ACHN (cell line): ENCODE measurements at regions not wholly inside any gene's neighbourhood (a gene's known extent, or its start where the extent isn't known, plus 50 kb on each side); places are given as distances from the start of the nearest gene placed in this dataset.

Source experiments
- DNase-seq: peaks from one replicate; pipeline ENCODE4 v3.0.0-alpha.2; 2015
- in situ Hi-C: cut with HindIII; loops from 2 replicates; pipeline ENCODE4 v1.10.0; 2017; ENCODE audit warnings: low sequenced_read_pairs, low pct_ligation_motif_present, low pct_unique_long_range_greater_than_20kb

DNA sequence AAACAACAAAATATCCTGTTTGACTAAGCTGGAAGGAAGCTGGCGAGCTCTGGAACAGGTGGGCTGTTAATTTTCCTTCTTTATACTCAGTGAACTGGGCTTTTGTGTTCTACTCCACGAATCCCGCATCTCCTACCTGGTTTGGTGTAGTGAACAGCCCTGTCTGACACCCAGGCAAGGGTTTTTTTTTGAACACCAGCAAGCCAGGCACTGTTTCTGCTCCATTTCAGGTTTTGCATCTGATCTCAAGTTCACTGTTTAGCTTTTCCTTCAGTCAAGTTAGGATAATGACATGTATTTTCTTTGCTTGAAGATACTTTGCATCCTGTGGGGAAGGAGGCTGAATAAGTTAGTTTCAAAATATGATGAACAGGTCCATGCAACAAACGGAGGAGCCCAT, 204.5 kb downstream of the SEMA6A start:
- in situ Hi-C loops: no loop called here
- DNase-seq: no peak

DNA sequence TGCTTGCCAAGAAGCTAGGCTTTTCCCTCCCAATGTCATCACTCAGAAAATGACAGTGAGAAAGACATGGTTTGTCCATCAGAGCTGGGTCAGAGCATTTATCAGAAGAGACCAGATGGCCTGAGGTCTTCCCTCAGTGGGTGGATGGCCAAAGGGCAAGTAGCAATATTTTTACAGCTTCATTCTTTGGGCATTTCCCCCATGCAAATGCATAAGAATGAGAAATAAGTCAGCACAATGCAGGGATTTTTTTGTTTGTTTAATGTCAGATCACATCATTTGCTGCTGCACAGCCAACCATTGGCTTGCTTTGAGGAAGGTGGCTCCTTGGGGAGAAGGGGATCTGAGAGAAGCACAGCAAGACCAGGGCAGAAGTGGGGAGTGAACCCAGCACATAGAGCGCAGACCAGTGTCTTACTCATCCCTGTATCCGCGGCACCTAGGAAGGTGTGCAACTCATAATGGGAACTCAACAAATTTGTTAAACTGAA, 209.6 kb downstream of the SEMA6A start:
- no peak for DNase-seq

DNA sequence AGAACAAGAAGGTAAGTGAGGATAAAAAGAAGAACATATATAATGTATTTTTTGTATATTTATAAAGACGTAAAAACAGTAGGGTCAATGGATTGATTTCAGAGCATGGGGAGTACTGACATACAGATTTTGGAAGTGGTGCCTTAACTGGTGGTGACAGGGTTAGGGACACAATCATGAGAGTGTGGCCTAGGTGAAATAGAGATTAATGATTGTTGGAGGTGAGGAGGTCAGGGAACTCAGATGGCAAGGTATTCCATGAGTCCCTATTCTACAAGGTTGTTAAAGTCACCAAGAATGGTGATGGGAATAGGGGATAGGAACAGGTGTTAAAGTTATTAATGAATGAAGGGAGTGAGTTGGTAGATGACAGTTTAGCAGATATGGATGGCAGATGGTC, 210.8 kb downstream of the SEMA6A start:
- in situ Hi-C loops: no loop called here
- no peak for DNase-seq

More for the DNA sequence above, 209.6 kb downstream of the SEMA6A start:
- in situ Hi-C loops: no loop called here

DNA sequence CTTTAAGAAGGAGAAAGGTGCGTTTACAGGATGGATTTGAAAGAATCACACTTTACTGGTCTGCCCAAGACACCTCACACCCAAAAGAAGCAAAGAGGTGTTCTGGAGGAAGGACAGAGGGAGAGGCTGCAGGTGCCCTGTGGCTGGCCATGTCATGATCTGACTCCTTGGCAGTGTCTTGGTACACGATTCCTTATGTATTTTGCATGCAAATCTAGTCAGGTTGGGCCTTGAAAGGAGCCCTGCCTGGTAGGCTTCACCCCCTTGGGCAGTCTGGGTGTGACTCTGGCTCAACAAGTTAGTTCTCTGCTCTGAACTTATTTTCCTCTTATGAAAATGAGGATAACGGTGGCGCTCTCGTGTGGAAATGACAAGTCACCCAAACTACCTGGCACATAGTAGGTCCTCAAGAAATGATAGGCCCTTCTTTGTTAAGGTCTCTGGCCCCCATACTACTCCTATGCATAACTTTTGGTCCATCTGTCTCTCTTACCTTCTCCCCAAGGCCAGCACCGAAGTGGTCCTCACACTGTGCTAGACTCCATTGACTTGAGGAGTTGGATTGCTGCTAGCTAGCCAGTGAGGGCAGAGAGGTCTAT, 212.5 kb downstream of the SEMA6A start:
- DNase-seq: no peak
- in situ Hi-C loops: no loop called here

DNA sequence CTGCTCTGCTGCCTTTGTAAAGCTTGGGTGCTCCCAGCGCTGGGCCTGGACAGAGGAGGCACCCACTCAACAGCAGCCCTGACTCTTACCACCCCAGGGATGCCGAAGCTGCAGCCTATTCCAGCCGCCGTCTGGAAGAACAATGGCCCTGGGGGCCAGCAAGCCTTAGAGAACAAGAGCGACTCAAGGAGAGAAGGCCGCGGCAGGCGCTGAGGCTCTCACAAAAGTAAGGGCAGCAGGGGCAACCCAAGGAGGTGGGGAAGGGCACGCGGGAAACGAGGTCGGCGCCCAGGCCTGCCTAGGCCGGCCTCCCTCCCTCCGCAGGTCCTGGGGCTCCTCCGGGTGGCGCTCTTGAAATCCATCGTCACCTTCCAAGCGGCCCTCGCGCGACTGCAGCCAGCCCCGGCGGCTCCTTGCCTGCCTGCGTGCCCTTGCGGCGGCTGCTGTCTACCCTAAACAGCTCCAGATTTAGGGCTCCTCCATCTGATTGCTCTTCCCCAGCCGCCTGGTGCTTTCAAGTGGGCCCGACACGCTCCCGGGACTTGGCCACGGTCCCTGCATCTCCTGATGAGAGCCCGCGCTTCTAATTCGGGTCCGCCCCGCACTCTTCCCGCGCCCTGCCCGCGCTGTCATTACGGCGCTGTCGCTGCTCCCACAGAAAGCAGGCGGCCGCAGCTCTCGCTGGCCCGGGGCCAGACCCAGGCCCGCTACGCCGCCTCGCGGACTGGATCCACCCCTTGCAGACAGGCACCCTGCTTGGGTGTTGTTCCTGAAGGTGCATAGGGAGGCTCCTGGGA, 213.3 kb downstream of the SEMA6A start:
- DNase-seq: peak; percentile 33
- in situ Hi-C loops: no loop called here

DNA sequence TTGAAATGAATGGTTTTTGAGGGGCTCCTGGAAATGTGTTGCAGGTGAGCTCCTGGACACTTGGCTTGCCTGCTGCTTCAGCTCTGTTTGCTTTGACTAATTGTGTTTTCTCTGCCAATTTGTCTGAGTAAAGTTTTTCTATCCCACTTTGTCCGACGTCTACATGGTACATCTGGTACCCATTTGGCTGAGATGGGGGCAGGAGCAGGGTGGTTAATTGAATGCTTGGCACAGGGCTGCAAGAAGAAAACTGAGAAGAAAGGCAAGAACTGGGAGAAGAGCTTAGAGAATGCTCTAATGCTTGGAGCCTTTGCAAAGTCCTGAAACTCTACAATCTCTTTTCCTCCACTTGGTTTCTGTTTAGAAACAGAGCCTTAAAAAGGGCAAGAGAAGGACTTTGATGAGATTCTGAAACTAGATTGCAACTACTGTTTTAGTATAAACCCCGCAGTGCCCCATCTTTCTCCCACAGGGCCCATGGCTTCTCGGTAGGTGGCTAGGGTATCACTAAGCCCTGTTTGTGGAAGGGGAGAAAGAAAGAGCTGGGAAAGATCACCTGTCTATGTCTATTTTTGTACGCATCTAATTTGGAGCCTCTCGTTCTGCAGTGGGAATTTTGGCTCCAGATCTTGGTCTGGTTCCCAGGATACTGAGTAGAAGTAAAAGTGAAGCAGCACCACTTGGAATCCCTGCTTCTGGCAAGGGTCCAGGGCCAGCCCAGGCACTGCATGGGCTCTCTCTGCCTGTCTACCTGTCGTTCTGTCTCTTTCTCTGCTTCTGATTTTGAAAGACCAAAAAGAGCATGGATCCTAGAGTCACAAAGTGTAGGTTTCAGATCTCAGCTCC, 214.4 kb downstream of the SEMA6A start:
- in situ Hi-C loops: no loop called here
- no peak for DNase-seq

DNA sequence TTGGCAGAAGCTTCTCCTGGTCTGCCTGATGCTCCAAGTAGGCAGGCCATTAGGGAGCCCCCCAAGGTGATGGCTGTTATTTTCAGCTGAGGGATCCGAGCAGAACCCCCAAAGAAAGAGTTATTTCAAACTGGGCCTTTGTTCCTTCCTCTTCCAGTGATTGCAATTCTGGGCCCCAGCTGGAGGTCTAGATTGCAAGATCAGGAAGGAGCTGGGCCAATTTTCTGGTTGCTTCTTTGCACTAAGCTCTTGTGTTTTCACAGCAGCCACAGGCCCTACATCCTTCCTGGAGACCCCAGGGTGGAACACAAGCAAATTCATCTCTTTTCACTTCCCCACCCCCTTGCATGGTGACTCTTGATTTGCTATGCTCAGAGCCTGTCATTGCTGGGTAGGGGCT, 215.0 kb downstream of the SEMA6A start:
- DNase-seq: no peak
- in situ Hi-C loops: no loop called here

DNA sequence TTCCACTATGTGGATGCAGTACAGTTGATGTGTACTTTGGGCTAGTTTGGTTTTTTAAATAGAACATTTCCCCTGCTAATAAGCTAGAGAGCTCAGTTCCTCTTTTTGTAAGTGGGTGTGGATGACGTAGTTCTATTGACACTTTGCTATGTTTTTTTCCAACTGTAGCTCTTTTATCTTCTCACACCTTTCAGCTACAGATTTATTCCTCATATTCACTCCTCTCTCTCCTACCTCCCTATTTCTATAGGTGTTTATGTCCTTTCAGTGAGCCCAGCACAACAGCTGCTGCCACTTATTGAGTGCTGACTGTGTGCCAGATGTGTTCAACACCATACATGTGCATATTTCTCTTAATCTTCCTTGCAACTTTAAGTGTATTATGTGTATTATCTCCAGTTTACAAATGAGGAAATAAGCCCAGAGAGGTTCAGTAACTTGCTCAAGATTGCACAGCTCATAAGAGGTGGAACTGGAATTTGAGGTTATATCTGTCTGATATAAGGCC, 215.7 kb downstream of the SEMA6A start:
- DNase-seq: no peak
- in situ Hi-C loops: no loop called here

DNA sequence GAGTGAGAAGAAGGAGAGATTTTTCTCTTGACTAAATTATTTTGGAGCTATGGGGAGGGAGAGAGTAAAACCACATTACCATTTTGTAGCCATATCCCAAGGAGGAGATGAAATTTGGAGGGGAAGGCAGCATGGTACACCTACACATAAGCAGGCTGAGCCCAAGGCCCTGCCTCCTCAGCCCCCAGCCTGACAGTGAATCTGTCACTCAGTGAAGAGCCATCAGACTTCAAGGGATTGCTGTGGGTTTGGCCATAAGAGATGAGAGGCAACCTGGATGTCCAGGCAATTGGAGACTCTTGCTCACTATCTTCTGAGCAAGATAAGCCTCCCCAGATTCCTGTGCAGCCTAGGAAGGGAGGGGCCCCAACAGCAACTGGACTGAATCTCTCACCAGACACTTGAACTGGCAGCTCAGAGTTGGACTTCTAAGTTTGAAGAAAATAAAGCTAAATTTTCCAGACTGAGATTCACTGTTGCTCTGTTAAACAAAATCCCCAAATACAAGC, 216.6 kb downstream of the SEMA6A start:
- in situ Hi-C loops: no loop called here
- DNase-seq: no peak

DNA sequence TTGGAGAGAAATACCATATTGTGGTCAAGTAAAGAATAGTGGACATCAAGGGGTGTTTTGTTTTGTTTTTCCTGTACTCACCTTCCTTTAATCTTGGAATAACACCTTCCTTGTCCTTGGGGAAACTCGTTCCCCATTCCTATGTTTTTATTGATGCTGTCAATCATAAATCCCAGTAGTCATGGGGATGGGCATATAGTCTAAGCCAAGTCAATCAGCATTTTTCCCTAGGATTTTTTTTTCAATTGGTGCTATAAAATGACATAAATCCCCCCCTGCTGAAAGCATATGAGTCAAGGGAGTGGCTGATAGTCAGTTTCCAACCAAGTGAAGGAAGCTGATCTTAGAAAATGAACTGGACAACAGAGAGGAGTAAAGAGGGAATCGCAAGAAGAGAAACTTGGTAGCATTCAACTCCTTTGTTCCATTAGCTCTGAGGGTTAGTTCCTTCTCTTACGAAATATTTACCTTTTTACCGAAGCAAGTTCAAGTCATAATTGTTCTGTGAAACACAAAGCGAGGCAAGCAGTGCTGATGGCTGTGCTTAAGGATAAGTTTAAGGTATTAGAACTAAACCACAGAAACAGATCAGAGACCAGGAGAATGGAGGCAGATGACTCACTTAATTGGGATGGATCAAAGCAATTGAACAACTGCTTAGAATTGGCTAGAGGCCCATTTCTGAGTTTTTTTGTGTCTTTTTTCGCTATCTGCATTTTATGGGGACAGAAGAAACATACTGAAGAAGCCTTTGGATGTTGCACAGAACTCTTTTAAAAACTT, 218.6 kb downstream of the SEMA6A start:
- DNase-seq: no peak
- in situ Hi-C loops: no loop called here

DNA sequence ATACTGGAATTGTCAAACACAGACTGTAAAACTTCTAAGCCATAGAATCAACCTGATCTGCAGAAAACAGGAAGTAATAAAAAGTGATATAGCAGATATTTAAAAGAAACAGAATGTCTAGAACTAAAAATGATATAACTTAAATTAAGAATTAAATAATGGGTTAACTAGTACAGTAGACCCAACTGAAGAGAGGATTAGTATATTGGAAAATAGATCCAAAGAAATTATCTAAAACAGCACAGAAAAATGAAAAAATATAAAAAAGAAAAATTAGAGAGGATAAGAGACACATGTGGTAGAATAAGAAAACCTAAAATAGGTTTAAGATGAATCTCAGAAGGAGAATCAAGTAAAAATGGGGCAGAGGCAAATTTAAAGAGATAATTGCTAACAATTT, 219.9 kb downstream of the SEMA6A start:
- DNase-seq: no peak
- in situ Hi-C loops: no loop called here

DNA sequence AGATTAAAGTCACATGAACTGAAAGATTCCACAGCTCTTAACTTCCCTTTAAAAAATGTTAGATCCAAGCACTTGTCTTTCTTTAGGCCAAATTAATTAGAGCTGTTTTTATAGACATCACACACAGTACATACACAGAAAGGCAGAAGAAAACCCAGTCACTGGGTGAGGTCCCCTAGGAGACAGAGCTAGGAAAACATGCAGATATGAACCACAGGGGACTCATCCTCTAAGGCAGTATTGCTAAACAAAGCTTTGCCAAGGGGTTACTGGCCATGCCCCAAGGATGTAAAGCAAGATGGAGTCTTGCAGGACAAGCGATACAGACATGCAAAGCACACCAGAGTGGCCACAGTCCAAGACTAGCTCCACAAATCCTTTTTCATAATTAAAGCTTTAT, 227.0 kb downstream of the SEMA6A start:
- in situ Hi-C loops: no loop called here
- DNase-seq: no peak

DNA sequence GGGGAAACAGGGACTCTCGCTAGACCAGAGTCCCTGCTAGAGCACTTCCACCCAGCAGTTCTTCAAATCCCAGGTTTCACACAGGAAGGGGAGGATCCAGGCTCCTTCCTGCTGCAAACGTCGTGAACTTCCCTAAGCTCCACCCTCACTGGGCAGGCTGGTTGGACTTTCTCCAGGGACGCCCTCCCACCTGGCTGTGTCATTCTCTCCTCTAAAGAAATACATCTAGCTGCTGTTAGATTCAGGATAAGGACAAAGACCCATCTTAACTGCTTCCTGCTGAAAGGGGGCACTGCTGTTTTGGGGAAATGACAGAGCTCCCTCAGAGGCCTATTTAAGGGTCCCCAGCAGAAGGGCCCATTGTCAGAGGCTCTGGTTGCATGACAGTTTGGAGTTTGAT, 230.7 kb downstream of the SEMA6A start:
- no peak for DNase-seq
- in situ Hi-C loops: no loop called here
